ENCODE measurements at regions not wholly inside any gene's neighbourhood (a gene's known extent, or its start where the extent isn't known, plus 50 kb on each side); places are given as distances from the start of the nearest gene placed in this dataset.
"Not testable (repeated sequence)": the region's sequence is repeated elsewhere in the genome, so short reads cannot be mapped to it uniquely, and the experiment has no call there.

GRCh38 chr9:111276431-111277128, 53.4 kb downstream of the OR2K2 start:
- TF ChIP-seq ZFX (IDR thresholded peaks at IDR 0.05; ENCODE audit: borderline replicate concordance) (no peak), CTCF (IDR thresholded peaks at IDR 0.05) (no peak)
- H3K27ac ChIP-seq, result no peak overlapping the region

GRCh38 chr9:111274737-111275136, 55.3 kb downstream of the OR2K2 start:
- TF ChIP-seq CTCF (IDR thresholded peaks at IDR 0.05) (no peak), ZFX (IDR thresholded peaks at IDR 0.05; ENCODE audit: borderline replicate concordance) (no peak)
- no peak overlapping the region for H3K27ac ChIP-seq

GRCh38 chr9:111272581-111272980, 57.4 kb downstream of the OR2K2 start:
- H3K27ac ChIP-seq, result no peak overlapping the region
- TF ChIP-seq ZFX (IDR thresholded peaks at IDR 0.05; ENCODE audit: borderline replicate concordance), result no peak
- TF ChIP-seq CTCF (IDR thresholded peaks at IDR 0.05), result no peak

GRCh38 chr9:111271481-111272080, 58.4 kb downstream of the OR2K2 start:
- TF ChIP-seq ZFX (IDR thresholded peaks at IDR 0.05; ENCODE audit: borderline replicate concordance) (no peak), CTCF (IDR thresholded peaks at IDR 0.05) (no peak)
- H3K27ac ChIP-seq, result no peak overlapping the region

GRCh38 chr9:111271047-111271446, 59.0 kb downstream of the OR2K2 start:
- no peak overlapping the region for H3K27ac ChIP-seq

GRCh38 chr9:111266024-111266423, 64.0 kb downstream of the OR2K2 start:
- not testable (repeated sequence) for H3K27ac ChIP-seq

More at GRCh38 chr9:111271047-111271446, 59.0 kb downstream of the OR2K2 start:
- TF ChIP-seq ZFX (IDR thresholded peaks at IDR 0.05; ENCODE audit: borderline replicate concordance) (no peak), CTCF (IDR thresholded peaks at IDR 0.05) (no peak)

- no peak overlapping the region for H3K27ac ChIP-seq
- TF ChIP-seq ZFX (IDR thresholded peaks at IDR 0.05; ENCODE audit: borderline replicate concordance) (no peak), CTCF (IDR thresholded peaks at IDR 0.05) (no peak)
Measured at GRCh38 chr9:111263116-111263515, 66.9 kb downstream of the OR2K2 start.
